IPS-NIHi11 (cell line): ENCODE measurements at regions not wholly inside any gene's neighbourhood (a gene's known extent, or its start where the extent isn't known, plus 50 kb on each side); places are given as distances from the start of the nearest gene placed in this dataset.
A peak's percentile ranks its signal among the peaks of the same experiment; 100 is the strongest.

Experiments
- DNase-seq: peaks from one replicate; pipeline ENCODE4 v3.0.0; 2012; ENCODE audit warnings: mixed read lengths, low spot score

DNA sequence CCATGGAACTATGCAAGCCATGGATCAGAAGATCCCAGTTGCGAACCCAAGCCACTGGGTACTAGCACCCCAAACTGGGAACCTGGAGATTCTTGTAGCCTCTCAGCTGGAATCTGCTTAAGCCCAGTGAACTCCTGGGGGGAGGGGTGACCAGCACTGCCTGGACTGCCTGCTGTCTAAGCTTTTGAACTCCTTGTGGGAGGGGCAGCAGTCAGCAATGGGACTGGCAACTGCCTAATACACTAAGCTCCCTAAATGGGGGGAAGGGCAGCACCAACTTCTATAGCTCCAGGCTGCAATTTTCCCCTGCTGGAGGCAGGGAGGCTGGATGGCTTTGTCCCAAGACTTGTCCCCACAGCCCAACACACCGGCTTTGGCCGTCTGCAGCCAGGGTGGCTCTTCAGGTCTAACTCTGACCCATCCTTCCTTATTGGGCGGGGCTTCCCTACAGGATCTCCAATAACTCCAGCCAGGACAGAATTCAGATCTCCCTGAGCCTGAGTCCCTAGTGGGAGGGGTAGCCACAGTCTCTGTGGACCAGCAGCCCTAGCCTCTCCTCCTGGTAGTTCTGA lies 485.1 kb downstream of the SOX5 start:
- no peak for DNase-seq

DNA sequence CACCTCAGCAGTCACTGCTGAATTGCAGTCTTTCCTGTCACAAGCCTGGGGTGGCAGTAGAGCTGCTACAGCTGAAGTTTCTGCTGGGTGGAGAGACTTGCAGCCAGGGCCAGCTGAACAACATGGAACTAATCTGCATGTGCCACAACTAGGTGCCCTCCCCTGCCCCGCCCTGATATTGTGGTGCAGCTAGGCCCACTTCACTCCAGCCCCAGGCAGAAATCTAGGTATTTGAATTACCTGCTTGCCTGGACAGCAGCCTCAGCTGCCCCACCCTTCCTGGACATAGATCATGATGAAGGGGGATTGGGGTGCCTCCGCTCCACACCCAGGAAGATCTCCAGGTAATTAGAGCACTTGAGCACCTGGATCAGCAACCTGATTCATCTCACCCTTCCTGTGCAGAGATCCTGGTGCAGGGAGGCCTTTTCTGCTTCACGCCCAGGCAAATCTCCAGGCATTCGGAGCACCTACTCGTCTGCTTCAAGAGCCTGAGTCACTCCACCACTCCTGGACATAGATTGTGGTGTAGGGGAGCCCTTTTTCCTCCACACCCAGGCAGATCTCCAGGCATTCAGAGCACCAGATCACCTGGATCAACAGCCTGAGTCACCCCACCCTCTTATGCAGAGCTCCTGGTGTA lies 477.0 kb downstream of the SOX5 start:
- DNase-seq, result peak; percentile 21

- DNase-seq, result no peak
Measured at GRCh38 chr12:23473071-23473470, 476.4 kb downstream of the SOX5 start.

GRCh38 chr12:23474438-23474976 lies 475.0 kb downstream of the SOX5 start:
- no peak for DNase-seq
